H9 (cell line): ENCODE measurements at regions not wholly inside any gene's neighbourhood (a gene's known extent, or its start where the extent isn't known, plus 50 kb on each side); places are given as distances from the start of the nearest gene placed in this dataset.

ENCODE experiments used
- DNase-seq: peaks from one replicate; pipeline ENCODE4 v3.0.0-alpha.2; 2017
- H2AFZ ChIP-seq: one replicate; pipeline ENCODE4 v1.6.1; 2013; ENCODE audit warnings: mild to moderate bottlenecking, low read length, control low read depth, moderate library complexity
- H2AK5ac ChIP-seq: 2 replicates; pipeline ENCODE4 v1.6.1; 2013; ENCODE audit warnings: low read length, control low read depth, mixed read lengths; ENCODE audit not compliant: insufficient read length
- H2BK120ac ChIP-seq: one replicate; pipeline ENCODE4 v1.6.1; 2013; ENCODE audit warnings: low read depth, mild to moderate bottlenecking, low read length, control low read depth, inconsistent platforms; ENCODE audit not compliant: poor library complexity, severe bottlenecking
- H2BK12ac ChIP-seq: 2 replicates; pipeline ENCODE4 v1.6.1; 2013; ENCODE audit warnings: low read length, control low read depth, mixed read lengths, low read depth; ENCODE audit not compliant: insufficient read length
- H2BK15ac ChIP-seq: 2 replicates; pipeline ENCODE4 v1.6.1; 2013; ENCODE audit warnings: low read depth, low read length, control low read depth
- H2BK20ac ChIP-seq: one replicate; pipeline ENCODE4 v1.6.1; 2013; ENCODE audit warnings: low read depth, mild to moderate bottlenecking, low read length, control low read depth, inconsistent platforms; ENCODE audit not compliant: poor library complexity, severe bottlenecking
- H2BK5ac ChIP-seq: 2 replicates; pipeline ENCODE4 v1.6.1; 2013; ENCODE audit warnings: low read length, control low read depth, mixed read lengths; ENCODE audit not compliant: insufficient read length
- H3K14ac ChIP-seq: 2 replicates; pipeline ENCODE4 v1.6.1; 2013; ENCODE audit warnings: low read length, control low read depth; ENCODE audit not compliant: insufficient read depth
- H3K18ac ChIP-seq: 2 replicates; pipeline ENCODE4 v1.6.1; 2013; ENCODE audit warnings: low read depth, mild to moderate bottlenecking, mixed read lengths, low read length, control low read depth; ENCODE audit not compliant: insufficient read length
- H3K23ac ChIP-seq: 2 replicates; pipeline ENCODE4 v1.6.1; 2013; ENCODE audit warnings: low read length, control low read depth, mixed read lengths, low read depth; ENCODE audit not compliant: insufficient read length
- H3K23me2 ChIP-seq: 2 replicates; pipeline ENCODE4 v1.6.1; 2013; ENCODE audit warnings: low read depth, mild to moderate bottlenecking, mixed read lengths, low read length, control low read depth; ENCODE audit not compliant: insufficient read length, poor library complexity, severe bottlenecking
- H3K27ac ChIP-seq: 2 replicates; pipeline ENCODE4 v1.5.1; 2013; ENCODE audit warnings: low read length, control low read depth, mixed read lengths, low read depth; ENCODE audit not compliant: insufficient read length
- H3K27me3 ChIP-seq: 2 replicates; pipeline ENCODE4 v1.6.1; 2013; ENCODE audit warnings: low read length, control low read depth, inconsistent platforms; ENCODE audit not compliant: insufficient read depth
- H3K4ac ChIP-seq: 2 replicates; pipeline ENCODE4 v1.6.1; 2013; ENCODE audit warnings: low read depth, mild to moderate bottlenecking, control low read depth, inconsistent platforms, low read length, moderate library complexity
- H3K4me1 ChIP-seq: 2 replicates; pipeline ENCODE4 v1.6.1; 2013; ENCODE audit warnings: low read length, control low read depth, inconsistent platforms; ENCODE audit not compliant: insufficient read depth
- H3K4me2 ChIP-seq: 2 replicates; pipeline ENCODE4 v1.6.1; 2013; ENCODE audit warnings: low read length, control low read depth, mixed read lengths; ENCODE audit not compliant: insufficient read length, insufficient read depth
- H3K56ac ChIP-seq: 2 replicates; pipeline ENCODE4 v1.6.1; 2013; ENCODE audit warnings: low read depth, mild to moderate bottlenecking, mixed read lengths, low read length, control low read depth; ENCODE audit not compliant: insufficient read length
- H3K79me1 ChIP-seq: 2 replicates; pipeline ENCODE4 v1.6.1; 2013; ENCODE audit warnings: low read depth, mild to moderate bottlenecking, moderate library complexity, low read length, control low read depth, inconsistent platforms; ENCODE audit not compliant: insufficient read depth, poor library complexity, severe bottlenecking
- H3K79me2 ChIP-seq: 2 replicates; pipeline ENCODE4 v1.6.1; 2013; ENCODE audit warnings: low read length, control low read depth, inconsistent platforms; ENCODE audit not compliant: insufficient read depth
- H3K9ac ChIP-seq: 2 replicates; pipeline ENCODE4 v1.6.1; 2013; ENCODE audit warnings: low read length, control low read depth, mixed read lengths; ENCODE audit not compliant: insufficient read length; ENCODE audit errors: extremely low read depth
- H3K9me3 ChIP-seq: one replicate; pipeline ENCODE4 v1.6.1; 2013; ENCODE audit warnings: low read depth, low read length, inconsistent platforms; ENCODE audit not compliant: control insufficient read depth
- H3T11ph ChIP-seq: one replicate; pipeline ENCODE4 v1.6.1; 2013; ENCODE audit warnings: mild to moderate bottlenecking, low read length, control low read depth, inconsistent platforms
- H4K20me1 ChIP-seq: one replicate; pipeline ENCODE4 v1.6.1; 2013; ENCODE audit not compliant: control insufficient read depth, insufficient read length, insufficient read depth
- H4K5ac ChIP-seq: 2 replicates; pipeline ENCODE4 v1.6.1; 2013; ENCODE audit warnings: low read depth, mild to moderate bottlenecking, mixed read lengths, low read length, control low read depth; ENCODE audit not compliant: insufficient read length
- H4K8ac ChIP-seq: replicated peaks from 2 replicates; pipeline ENCODE4 v1.6.1; 2013; ENCODE audit warnings: low read length, control low read depth, mixed read lengths, low read depth; ENCODE audit not compliant: insufficient read length
- H4K91ac ChIP-seq: 2 replicates; pipeline ENCODE4 v1.6.1; 2013; ENCODE audit warnings: low read depth, mild to moderate bottlenecking, moderate library complexity, mixed read lengths, low read length, control low read depth; ENCODE audit not compliant: insufficient read length
- H3K27ac Mint-ChIP-seq, 3 experiments: 2 replicates in 2 of 3; 3 replicates in 1 of 3; pipeline ENCODE4 v1.8.0; 2020 to 2021; ENCODE audit warnings: mixed read lengths in 3 of 3, mild to moderate bottlenecking in 1 of 3, moderate library complexity in 1 of 3
- H3K27me3 Mint-ChIP-seq: 2 replicates; pipeline ENCODE4 v1.8.0; 2021; ENCODE audit warnings: low read depth, mild to moderate bottlenecking, moderate library complexity, mixed read lengths
- H3K36me3 Mint-ChIP-seq, 3 experiments: 2 replicates in 2 of 3; 3 replicates in 1 of 3; pipeline ENCODE4 v1.8.0; 2020 to 2021; ENCODE audit warnings: low read depth in 3 of 3, mixed read lengths in 3 of 3; ENCODE audit not compliant: insufficient read depth in 1 of 3
- H3K4me1 Mint-ChIP-seq, 2 experiments: 2 replicates each; pipeline ENCODE4 v1.8.0; 2020; ENCODE audit warnings: mixed read lengths in 2 of 2
- H3K4me3 Mint-ChIP-seq, 2 experiments: 2 replicates in 1 of 2; 3 replicates in 1 of 2; pipeline ENCODE4 v1.8.0; 2020 to 2021; ENCODE audit warnings: mild to moderate bottlenecking in 2 of 2, mixed read lengths in 2 of 2, moderate library complexity in 1 of 2
- H3K9me3 Mint-ChIP-seq, 2 experiments: 2 replicates in 1 of 2; 3 replicates in 1 of 2; pipeline ENCODE4 v1.8.0; 2020; ENCODE audit warnings: mild to moderate bottlenecking in 2 of 2, mixed read lengths in 2 of 2, moderate library complexity in 1 of 2
- WGBS: extraction: QIAGEN DNeasy Blood & Tissue Kit; methylation state at CpG from one replicate; pipeline ENCODE4 v1.1.7; 2013; ENCODE audit warnings: missing lambda C conversion rate, low lambda C conversion rate, mixed read lengths; ENCODE audit not compliant: insufficient read length; ENCODE audit errors: extremely low coverage; 5-methylcytosine and 5-hydroxymethylcytosine counted together
- TF ChIP-seq, protein P1 (sequence below): fragments of 200-600 bp; sonication (generic); conservative IDR thresholded peaks from 3 replicates; pipeline ENCODE4 v1.8.0; 2021; ENCODE audit warnings: antibody characterized with exemption, mild to moderate bottlenecking

DNA sequence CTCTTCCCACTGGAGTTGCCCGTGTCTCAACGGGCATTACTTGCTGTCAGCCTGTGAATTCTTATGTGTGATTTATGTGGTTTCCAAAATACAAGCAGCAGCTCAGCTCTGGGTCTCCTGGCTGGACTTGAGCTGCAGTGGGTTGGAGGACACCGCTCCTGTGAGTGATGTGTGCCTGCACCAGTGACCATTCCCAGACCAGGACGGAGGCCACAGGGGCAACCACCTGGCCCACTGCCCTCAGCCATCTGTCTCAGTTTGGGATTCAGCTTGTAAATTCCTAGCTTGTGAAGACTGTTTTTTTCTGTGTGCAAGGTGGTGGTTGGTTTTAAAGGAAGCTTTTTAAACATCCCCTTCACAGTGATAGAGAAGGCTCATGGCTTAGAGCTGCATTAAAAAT lies 261.0 kb downstream of the BCL2 start:
- Histone ChIP-seq H3K4me2 (no peak overlapping the region), H2BK5ac (no peak overlapping the region), H3K4ac (no peak overlapping the region), H4K8ac (no peak overlapping the region), H3K4me1 (no peaks in the 10 kb centered on the region), H2BK20ac (no peak overlapping the region), H3K14ac (no peak overlapping the region), H4K91ac (no peak overlapping the region), H2BK15ac (no peak overlapping the region), H3K79me1 (no peaks in the 10 kb centered on the region), H3K9me3 (no peaks in the 10 kb centered on the region), H3K9ac (no peak overlapping the region), H3T11ph (no peak overlapping the region), H3K27me3 (no peaks in the 10 kb centered on the region), H3K79me2 (no peaks in the 10 kb centered on the region), H3K23ac (no peak overlapping the region), H2BK120ac (no peak overlapping the region), H3K23me2 (no peaks in the 10 kb centered on the region), H3K27ac (no peak overlapping the region), H4K5ac (no peak overlapping the region), H3K56ac (no peak overlapping the region), H2AFZ (no peak overlapping the region), H3K18ac (no peak overlapping the region), H4K20me1 (no peaks in the 10 kb centered on the region), H2BK12ac (no peak overlapping the region), H2AK5ac (no peak overlapping the region)
- peaks cover 14 to 21% of the 10 kb centered on the region in 2 experiments for H3K4me1 Mint-ChIP-seq
- H3K36me3 Mint-ChIP-seq, result no peaks in the 10 kb centered on the region; a peak in 2 of 7 replicates
- no peak overlapping the region for H3K4me3 Mint-ChIP-seq
- TF ChIP-seq, protein P1, sequence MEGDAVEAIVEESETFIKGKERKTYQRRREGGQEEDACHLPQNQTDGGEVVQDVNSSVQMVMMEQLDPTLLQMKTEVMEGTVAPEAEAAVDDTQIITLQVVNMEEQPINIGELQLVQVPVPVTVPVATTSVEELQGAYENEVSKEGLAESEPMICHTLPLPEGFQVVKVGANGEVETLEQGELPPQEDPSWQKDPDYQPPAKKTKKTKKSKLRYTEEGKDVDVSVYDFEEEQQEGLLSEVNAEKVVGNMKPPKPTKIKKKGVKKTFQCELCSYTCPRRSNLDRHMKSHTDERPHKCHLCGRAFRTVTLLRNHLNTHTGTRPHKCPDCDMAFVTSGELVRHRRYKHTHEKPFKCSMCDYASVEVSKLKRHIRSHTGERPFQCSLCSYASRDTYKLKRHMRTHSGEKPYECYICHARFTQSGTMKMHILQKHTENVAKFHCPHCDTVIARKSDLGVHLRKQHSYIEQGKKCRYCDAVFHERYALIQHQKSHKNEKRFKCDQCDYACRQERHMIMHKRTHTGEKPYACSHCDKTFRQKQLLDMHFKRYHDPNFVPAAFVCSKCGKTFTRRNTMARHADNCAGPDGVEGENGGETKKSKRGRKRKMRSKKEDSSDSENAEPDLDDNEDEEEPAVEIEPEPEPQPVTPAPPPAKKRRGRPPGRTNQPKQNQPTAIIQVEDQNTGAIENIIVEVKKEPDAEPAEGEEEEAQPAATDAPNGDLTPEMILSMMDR, result no peak
- WGBS, result no CpG with 5 or more reads among the region's 4 CpGs
- no peak for DNase-seq
- H3K27ac Mint-ChIP-seq, result no peak overlapping the region
- no peaks in the 10 kb centered on the region; the same call in none of the 2 replicates for H3K27me3 Mint-ChIP-seq
- H3K9me3 Mint-ChIP-seq, result no peaks in the 10 kb centered on the region
